ENCODE measurements at regions not wholly inside any gene's neighbourhood (a gene's known extent, or its start where the extent isn't known, plus 50 kb on each side); places are given as distances from the start of the nearest gene placed in this dataset.

GRCh38 chr11:110828086-110828485, 115.8 kb upstream of the ARHGAP20 start:
- Mint-ChIP-seq H3K27me3 (ENCODE audit: low read depth) (no peaks in the 10 kb centered on the region), H3K36me3 (ENCODE audit: insufficient read depth in 1 of 3, low read depth in 3 of 3) (no peaks in the 10 kb centered on the region), H3K9me3 (no peaks in the 10 kb centered on the region), H3K27ac (no peak overlapping the region), H3K4me1 (peaks cover 10 to 17% of the 10 kb centered on the region in 2 experiments), H3K4me3 (no peak overlapping the region)
- Histone ChIP-seq H2BK5ac (ENCODE audit: insufficient read length, low read length) (no peak overlapping the region), H4K5ac (ENCODE audit: insufficient read length, low read depth, low read length) (no peak overlapping the region), H3K4ac (ENCODE audit: low read depth, low read length) (no peak overlapping the region), H2AFZ (ENCODE audit: low read length) (no peak overlapping the region), H3K9ac (ENCODE audit: extremely low read depth, insufficient read length, low read length) (no peak overlapping the region), H3K4me1 (ENCODE audit: insufficient read depth, low read length) (no peaks in the 10 kb centered on the region), H3K4me2 (ENCODE audit: insufficient read depth, insufficient read length, low read length) (no peak overlapping the region), H4K91ac (ENCODE audit: insufficient read length, low read depth, low read length) (no peak overlapping the region), H2BK20ac (ENCODE audit: low read depth, low read length, poor library complexity, severe bottlenecking) (no peak overlapping the region), H3K23ac (ENCODE audit: insufficient read length, low read depth, low read length) (no peak overlapping the region), H3T11ph (ENCODE audit: low read length) (no peak overlapping the region), H3K14ac (ENCODE audit: insufficient read depth, low read length) (no peak overlapping the region), H3K27me3 (ENCODE audit: insufficient read depth, low read length) (no peaks in the 10 kb centered on the region), H2BK15ac (ENCODE audit: low read depth, low read length) (no peak overlapping the region), H2AK5ac (ENCODE audit: insufficient read length, low read length) (no peak overlapping the region), H4K8ac (replicated peaks; ENCODE audit: insufficient read length, low read depth, low read length) (no peak overlapping the region), H2BK12ac (ENCODE audit: insufficient read length, low read depth, low read length) (no peak overlapping the region), H3K23me2 (ENCODE audit: insufficient read length, low read depth, low read length, poor library complexity, severe bottlenecking) (no peaks in the 10 kb centered on the region), H3K79me2 (ENCODE audit: insufficient read depth, low read length) (no peaks in the 10 kb centered on the region), H3K18ac (ENCODE audit: insufficient read length, low read depth, low read length) (no peak overlapping the region), H2BK120ac (ENCODE audit: low read depth, low read length, poor library complexity, severe bottlenecking) (no peak overlapping the region), H3K27ac (ENCODE audit: insufficient read length, low read depth, low read length) (no peak overlapping the region), H3K79me1 (ENCODE audit: insufficient read depth, low read depth, low read length, poor library complexity, severe bottlenecking) (no peaks in the 10 kb centered on the region), H3K56ac (ENCODE audit: insufficient read length, low read depth, low read length) (no peak overlapping the region), H4K20me1 (ENCODE audit: control insufficient read depth, insufficient read depth, insufficient read length) (no peaks in the 10 kb centered on the region), H3K9me3 (ENCODE audit: control insufficient read depth, low read depth, low read length) (no peaks in the 10 kb centered on the region)
- TF ChIP-seq CTCF (conservative IDR thresholded peaks at IDR 0.05) = no peak
- DNase-seq = no peak
- no CpG with 5 or more reads among the region's 1 CpG for WGBS (ENCODE audit: extremely low coverage, insufficient read length, low lambda C conversion rate)
